ENCODE measurements at regions not wholly inside any gene's neighbourhood (a gene's known extent, or its start where the extent isn't known, plus 50 kb on each side); places are given as distances from the start of the nearest gene placed in this dataset.

- no peak for TF ChIP-seq CTCF (IDR thresholded peaks at IDR 0.05; ENCODE audit: low read depth, low read length, missing control alignments)
- no peak for DNase-seq (ENCODE audit: extremely low read depth, low read depth)
- no peak overlapping the region for H3K4me3 ChIP-seq (replicated peaks; ENCODE audit: low read depth, low read length)
These were observed 227.3 kb downstream of the INSIG2 start for GRCh38 chr2:118315606-118316005.

- H3K4me3 ChIP-seq (replicated peaks; ENCODE audit: low read depth, low read length) = no peak overlapping the region
- DNase-seq (ENCODE audit: extremely low read depth, low read depth) = no peak
- peak; percentile 22 for TF ChIP-seq CTCF (IDR thresholded peaks at IDR 0.05; ENCODE audit: low read depth, low read length, missing control alignments)
These were observed 224.9 kb downstream of the INSIG2 start for GRCh38 chr2:118312969-118313756.

- no peak for TF ChIP-seq CTCF (IDR thresholded peaks at IDR 0.05; ENCODE audit: low read depth, low read length, missing control alignments)
- no peak for DNase-seq (ENCODE audit: extremely low read depth, low read depth)
- peak overlapping the region; percentile 38 for H3K4me3 ChIP-seq (replicated peaks; ENCODE audit: low read depth, low read length)
These were observed 222.6 kb downstream of the INSIG2 start for GRCh38 chr2:118310681-118311429.

- peak overlapping the region; percentile 38 for H3K4me3 ChIP-seq (replicated peaks; ENCODE audit: low read depth, low read length)
- DNase-seq (ENCODE audit: extremely low read depth, low read depth) = no peak
- TF ChIP-seq CTCF (IDR thresholded peaks at IDR 0.05; ENCODE audit: low read depth, low read length, missing control alignments) = no peak
These were observed 221.8 kb downstream of the INSIG2 start for GRCh38 chr2:118309946-118310680.

GRCh38 chr2:118309257-118309945, 221.1 kb downstream of the INSIG2 start:
- no peak for DNase-seq (ENCODE audit: extremely low read depth, low read depth)
- no peak for TF ChIP-seq CTCF (IDR thresholded peaks at IDR 0.05; ENCODE audit: low read depth, low read length, missing control alignments)
- peak overlapping the region; percentile 38 for H3K4me3 ChIP-seq (replicated peaks; ENCODE audit: low read depth, low read length)

GRCh38 chr2:118307864-118308263, 219.6 kb downstream of the INSIG2 start:
- no peak for DNase-seq (ENCODE audit: extremely low read depth, low read depth)
- no peak for TF ChIP-seq CTCF (IDR thresholded peaks at IDR 0.05; ENCODE audit: low read depth, low read length, missing control alignments)
- no peak overlapping the region for H3K4me3 ChIP-seq (replicated peaks; ENCODE audit: low read depth, low read length)
